ENCODE measurements at regions not wholly inside any gene's neighbourhood (a gene's known extent, or its start where the extent isn't known, plus 50 kb on each side); places are given as distances from the start of the nearest gene placed in this dataset.

GRCh38 chr18:72672364-72673184, 128.4 kb upstream of the CBLN2 start:
- TF ChIP-seq TCF7L2 (IDR thresholded peaks at IDR 0.05; ENCODE audit: borderline replicate concordance, low read depth, low read length) (no peak), ZBTB49 (tag by site-specific recombination; IDR thresholded peaks at IDR 0.05; ENCODE audit: low read depth) (no peak), ZNF426 (tag by site-specific recombination; IDR thresholded peaks at IDR 0.05) (no peak)

Data from HEK293 (cell line).